SK-N-SH (cell line): ENCODE measurements at regions not wholly inside any gene's neighbourhood (a gene's known extent, or its start where the extent isn't known, plus 50 kb on each side); places are given as distances from the start of the nearest gene placed in this dataset.

ENCODE experiments used
- CTCF ChIP-seq: fragments of 200-600 bp; sonication (generic); IDR thresholded peaks from 2 replicates; pipeline ENCODE4 v1.6.1; 2017; ENCODE audit warnings: antibody characterized with exemption, mild to moderate bottlenecking, moderate library complexity
- EP300 ChIP-seq, 2 experiments: IDR thresholded peaks; 2 replicates each; pipeline versions ENCODE4 v1.4.0 to v1.6.1; 2012; ENCODE audit warnings: borderline replicate concordance in 1 of 2, low read depth in 1 of 2, low read length in 1 of 2
- FOSL2 ChIP-seq: IDR thresholded peaks from 2 replicates; pipeline ENCODE4 v1.4.0; 2012; ENCODE audit warnings: low read depth, mild to moderate bottlenecking, moderate library complexity, borderline replicate concordance
- JUND ChIP-seq: IDR thresholded peaks from 2 replicates; pipeline ENCODE4 v1.4.0; 2012
- MAX ChIP-seq: IDR thresholded peaks from 2 replicates; pipeline ENCODE4 v1.4.0; 2012; ENCODE audit warnings: low read depth
- POLR2AphosphoS5 ChIP-seq: IDR thresholded peaks from 2 replicates; pipeline ENCODE4 v1.6.1; 2012; ENCODE audit warnings: low read depth, low read length
- RAD21 ChIP-seq: IDR thresholded peaks from 2 replicates; pipeline ENCODE4 v1.6.1; 2012; ENCODE audit warnings: mild to moderate bottlenecking, low read length
- RFX5 ChIP-seq: IDR thresholded peaks from 2 replicates; pipeline ENCODE4 v1.6.1; 2012; ENCODE audit warnings: mild to moderate bottlenecking, improper control_type of control experiment, low read length
- SIN3A ChIP-seq: IDR thresholded peaks from 2 replicates; pipeline ENCODE4 v1.6.1; 2012; ENCODE audit warnings: low read depth, mild to moderate bottlenecking, low read length, moderate library complexity, borderline replicate concordance
- SMC3 ChIP-seq: IDR thresholded peaks from 2 replicates; pipeline ENCODE4 v1.6.1; 2012; ENCODE audit warnings: low read depth, low read length, improper control_type of control experiment
- TAF1 ChIP-seq: IDR thresholded peaks from 2 replicates; pipeline ENCODE4 v1.6.1; 2012; ENCODE audit warnings: low read depth, mild to moderate bottlenecking, low read length, moderate library complexity, borderline replicate concordance
- USF1 ChIP-seq: IDR thresholded peaks from 2 replicates; pipeline ENCODE4 v1.4.0; 2012; ENCODE audit warnings: low read depth, borderline replicate concordance
- ZBTB33 ChIP-seq: IDR thresholded peaks from 2 replicates; pipeline ENCODE4 v1.4.0; 2012; ENCODE audit warnings: low read depth, borderline replicate concordance

- no peak for TF ChIP-seq CTCF
- no peak for TF ChIP-seq TAF1
- no peak for TF ChIP-seq USF1
- TF ChIP-seq RAD21 = no peak
- TF ChIP-seq JUND = no peak
- no peak for TF ChIP-seq POLR2AphosphoS5
- TF ChIP-seq EP300 (IDR thresholded peaks at IDR 0.05; ENCODE audit: borderline replicate concordance in 1 of 2, low read depth in 1 of 2, low read length in 1 of 2) = no peak
- no peak for TF ChIP-seq SMC3
- TF ChIP-seq SIN3A = no peak
- TF ChIP-seq MAX = no peak
- TF ChIP-seq FOSL2 = no peak
- TF ChIP-seq RFX5 = no peak
- TF ChIP-seq ZBTB33 = no peak
Measured at GRCh38 chr1:34324879-34325440, 148.3 kb downstream of the C1orf94 start.
